GM06990 (cell line): ENCODE measurements at regions not wholly inside any gene's neighbourhood (a gene's known extent, or its start where the extent isn't known, plus 50 kb on each side); places are given as distances from the start of the nearest gene placed in this dataset.

Experiments
- DNase-seq: peaks from one replicate; pipeline ENCODE4 v3.0.0-alpha.2; 2011; ENCODE audit not compliant: insufficient read length; ENCODE audit errors: extremely low read depth
- H3K27me3 ChIP-seq: replicated peaks from 2 replicates; pipeline ENCODE4 v1.6.0; 2011; ENCODE audit warnings: low read length; ENCODE audit not compliant: control insufficient read depth, insufficient read depth
- H3K36me3 ChIP-seq: 2 replicates; pipeline ENCODE4 v1.5.1; 2011; ENCODE audit warnings: low read length; ENCODE audit not compliant: control insufficient read depth, insufficient read depth
- H3K4me3 ChIP-seq: replicated peaks from 2 replicates; pipeline ENCODE4 v1.5.1; 2011; ENCODE audit warnings: low read depth, mild to moderate bottlenecking, control low read depth, low read length
- CTCF ChIP-seq: IDR thresholded peaks from 2 replicates; pipeline ENCODE4 v1.5.1; 2011; ENCODE audit warnings: low read length, control low read depth, mild to moderate bottlenecking, inconsistent platforms; ENCODE audit not compliant: insufficient read depth, poor library complexity, severe bottlenecking

- TF ChIP-seq CTCF = no peak
- Histone ChIP-seq H3K36me3 (no peaks in the 10 kb centered on the region), H3K27me3 (no peaks in the 10 kb centered on the region), H3K4me3 (no peak overlapping the region)
- no peak for DNase-seq
These were observed 392.2 kb downstream of the ZEB2 start for GRCh38 chr2:144127693-144128092.

GRCh38 chr2:144126302-144126701 lies 393.6 kb downstream of the ZEB2 start:
- no peaks in the 10 kb centered on the region for H3K36me3 ChIP-seq
- H3K4me3 ChIP-seq = no peak overlapping the region
- no peak for TF ChIP-seq CTCF
- DNase-seq = no peak
- H3K27me3 ChIP-seq = no peaks in the 10 kb centered on the region

GRCh38 chr2:144125751-144126150 lies 394.2 kb downstream of the ZEB2 start:
- no peaks in the 10 kb centered on the region for H3K27me3 ChIP-seq
- H3K36me3 ChIP-seq = no peaks in the 10 kb centered on the region
- TF ChIP-seq CTCF = no peak
- DNase-seq = no peak
- no peak overlapping the region for H3K4me3 ChIP-seq

GRCh38 chr2:144124882-144125281 lies 395.0 kb downstream of the ZEB2 start:
- no peaks in the 10 kb centered on the region for H3K36me3 ChIP-seq
- TF ChIP-seq CTCF = no peak
- no peak for DNase-seq
- H3K4me3 ChIP-seq = no peak overlapping the region
- H3K27me3 ChIP-seq = no peaks in the 10 kb centered on the region

GRCh38 chr2:144120487-144120886 lies 399.4 kb downstream of the ZEB2 start:
- no peak for TF ChIP-seq CTCF
- Histone ChIP-seq H3K27me3 (no peaks in the 10 kb centered on the region), H3K4me3 (no peak overlapping the region), H3K36me3 (no peaks in the 10 kb centered on the region)
- DNase-seq = no peak

- no peak for TF ChIP-seq CTCF
- Histone ChIP-seq H3K4me3 (no peak overlapping the region), H3K36me3 (no peaks in the 10 kb centered on the region), H3K27me3 (no peaks in the 10 kb centered on the region)
- no peak for DNase-seq
These were observed 402.8 kb downstream of the ZEB2 start for GRCh38 chr2:144117086-144117485.
